NCI-H2081 treated with DMSO at 0.1 percent for 48 hours (cell line): ENCODE measurements at regions not wholly inside any gene's neighbourhood (a gene's known extent, or its start where the extent isn't known, plus 50 kb on each side); places are given as distances from the start of the nearest gene placed in this dataset.
"Not testable (repeated sequence)": the region's sequence is repeated elsewhere in the genome, so short reads cannot be mapped to it uniquely, and the experiment has no call there.

Experiments
- DNase-seq: peaks from one replicate; lab custom pipeline; 2025; lab: John Stamatoyannopoulos, UW

GRCh38 chr3:66552846-66553245 is 52.0 kb upstream of the LRIG1 start:
- no peak for DNase-seq

GRCh38 chr3:66553441-66554113 is 52.8 kb upstream of the LRIG1 start:
- DNase-seq = no peak

DNA sequence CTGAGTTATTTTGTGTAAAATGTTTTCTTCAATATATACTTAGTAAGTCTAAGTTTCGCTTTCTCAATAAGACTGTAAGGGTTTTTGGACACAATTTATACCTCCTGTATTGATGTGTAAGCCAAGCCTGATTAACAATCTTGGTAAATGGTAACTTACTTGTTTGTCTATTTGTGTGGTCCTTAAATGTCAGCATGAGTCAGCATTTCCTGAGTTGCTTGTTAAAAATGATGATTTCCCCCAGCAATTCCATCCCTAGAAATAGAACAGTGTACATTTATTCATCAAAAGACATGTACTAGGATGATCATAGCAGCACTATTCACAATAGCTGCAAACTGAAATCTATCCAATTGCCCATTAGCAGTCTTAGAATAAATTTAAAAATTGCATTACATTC is 53.4 kb upstream of the LRIG1 start:
- no peak for DNase-seq

DNA sequence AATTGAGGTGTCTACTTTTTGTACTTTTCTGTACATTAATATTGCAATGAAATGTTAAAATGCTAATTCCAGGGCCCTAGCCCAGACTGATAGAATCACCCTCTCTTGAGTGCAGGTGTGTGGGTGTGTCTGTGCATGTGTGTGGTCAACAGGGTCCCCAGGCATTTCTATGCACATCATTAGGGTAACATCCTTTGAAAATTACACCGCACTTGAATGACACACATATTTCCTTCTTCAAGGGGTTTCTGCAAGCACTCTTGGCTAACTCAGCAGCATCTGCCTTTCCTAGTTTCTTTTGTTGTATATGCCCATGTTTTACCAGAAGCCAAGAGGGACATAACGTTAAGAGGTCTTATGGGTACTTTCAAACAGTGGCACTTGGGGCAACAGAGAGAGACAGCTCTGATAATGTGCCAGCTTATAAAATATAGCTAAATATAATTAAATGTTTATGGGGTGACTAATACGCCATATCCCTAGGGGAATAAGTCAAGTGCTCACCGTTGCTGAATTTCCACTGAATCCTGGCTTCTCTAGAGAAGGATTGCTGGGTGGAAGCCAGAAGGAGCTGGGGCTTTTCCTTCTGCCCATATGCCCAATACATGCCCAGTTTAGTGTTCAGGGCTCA is 54.5 kb upstream of the LRIG1 start:
- DNase-seq = no peak

DNA sequence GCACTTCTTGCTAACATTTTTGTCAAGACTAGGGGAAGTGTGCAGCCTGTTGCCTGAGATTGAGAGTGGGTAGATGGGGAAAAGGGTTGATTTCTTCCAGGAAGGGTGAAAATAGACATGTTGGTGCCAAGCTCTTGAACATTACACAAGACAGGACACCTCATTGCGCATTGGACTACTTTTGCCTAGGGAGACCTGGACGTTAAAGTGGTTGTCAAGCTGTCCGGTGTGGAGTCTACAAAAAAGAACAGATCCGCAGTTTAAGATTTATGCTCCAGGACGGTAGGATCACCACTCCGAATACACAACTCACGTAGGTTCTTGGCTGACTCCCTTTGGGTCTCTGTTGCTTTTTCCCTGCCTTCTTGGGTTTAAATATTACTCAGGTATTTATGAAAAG is 56.3 kb upstream of the LRIG1 start:
- no peak for DNase-seq

DNA sequence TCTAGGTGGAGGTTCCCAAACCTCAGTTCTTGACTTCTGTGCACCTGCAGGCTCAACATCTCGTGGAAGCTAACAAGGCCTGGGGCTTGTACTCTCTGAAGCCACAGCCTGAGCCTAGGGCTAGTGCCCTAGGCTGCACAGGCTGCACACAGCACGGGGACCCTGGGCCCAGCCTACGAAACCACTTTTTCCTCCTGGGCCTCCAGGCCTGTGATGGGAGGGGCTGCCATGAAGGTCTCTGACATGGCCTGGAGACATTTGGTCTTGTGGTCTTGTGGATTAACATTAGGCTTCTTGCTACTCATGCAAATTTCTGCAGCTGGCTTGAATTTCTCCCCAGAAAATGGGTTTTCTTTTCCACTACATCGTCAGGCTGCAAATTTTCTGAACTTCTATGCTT is 59.1 kb upstream of the LRIG1 start:
- not testable (repeated sequence) for DNase-seq

GRCh38 chr3:66561367-66561766 is 60.5 kb upstream of the LRIG1 start:
- no peak for DNase-seq

- no peak for DNase-seq
Observed at GRCh38 chr3:66565301-66565700, 64.5 kb upstream of the LRIG1 start.

GRCh38 chr3:66567077-66567476 is 66.3 kb upstream of the LRIG1 start:
- no peak for DNase-seq

- no peak for DNase-seq
Observed at GRCh38 chr3:66572090-66572675, 71.4 kb upstream of the LRIG1 start.

GRCh38 chr3:66572938-66573710 is 72.3 kb upstream of the LRIG1 start:
- DNase-seq = no peak

GRCh38 chr3:66574091-66574490 is 73.3 kb upstream of the LRIG1 start:
- DNase-seq = no peak

DNA sequence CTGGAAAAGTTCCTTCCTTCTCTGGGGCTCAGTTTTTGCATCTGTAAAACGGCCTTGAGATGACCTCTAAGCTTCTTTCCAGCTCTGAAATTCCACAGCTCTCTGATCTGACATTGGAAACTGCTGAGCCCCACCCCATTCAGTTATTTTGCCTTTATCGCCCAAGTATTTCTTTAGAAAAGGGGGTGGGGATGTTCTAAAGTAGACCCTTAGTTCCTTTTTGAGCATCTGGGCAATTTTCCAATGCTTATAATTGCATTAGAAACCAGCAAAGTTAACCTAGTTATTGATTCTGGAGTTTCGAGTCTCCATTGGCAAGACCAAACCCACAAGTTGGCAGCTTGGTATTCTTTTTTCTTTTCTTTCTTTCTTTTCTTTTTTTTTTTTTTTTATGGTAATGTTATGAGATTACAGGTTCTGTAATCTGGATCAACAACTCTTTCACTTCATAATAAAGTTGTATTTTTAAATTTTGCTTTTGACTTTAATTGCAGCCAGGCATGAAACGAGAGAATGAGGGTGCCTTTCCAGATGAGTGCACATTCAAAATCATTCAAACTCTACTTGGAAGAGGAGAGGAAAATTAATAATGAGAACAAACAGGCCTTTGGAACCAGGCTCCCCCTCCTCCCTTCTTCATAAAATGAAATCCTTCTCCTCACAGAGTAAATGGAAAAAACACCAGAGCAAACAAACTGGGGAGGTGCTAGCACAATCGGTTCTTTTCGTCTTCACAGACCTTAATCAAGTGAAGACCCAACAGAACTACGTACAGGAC is 76.8 kb upstream of the LRIG1 start:
- DNase-seq = no peak

DNA sequence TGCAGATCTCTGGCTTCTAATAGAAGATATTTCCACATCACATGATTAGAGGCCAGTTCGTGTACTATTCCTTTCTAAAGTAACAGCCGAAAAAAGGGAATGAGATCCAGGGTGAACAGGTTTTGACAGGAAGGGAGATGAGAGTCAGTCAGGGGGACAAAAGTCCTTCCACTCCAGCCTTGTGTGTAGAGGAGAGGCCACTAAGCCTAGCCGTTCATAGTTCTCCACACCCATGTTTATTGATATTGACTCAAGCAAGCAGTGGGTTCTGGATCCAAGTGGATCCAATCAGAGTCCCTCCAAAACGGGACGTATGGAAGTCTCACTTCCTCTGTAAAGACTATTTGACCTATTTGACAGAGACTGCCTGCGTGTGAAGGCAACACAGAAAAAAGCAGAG is 80.4 kb upstream of the LRIG1 start:
- DNase-seq = no peak

DNA sequence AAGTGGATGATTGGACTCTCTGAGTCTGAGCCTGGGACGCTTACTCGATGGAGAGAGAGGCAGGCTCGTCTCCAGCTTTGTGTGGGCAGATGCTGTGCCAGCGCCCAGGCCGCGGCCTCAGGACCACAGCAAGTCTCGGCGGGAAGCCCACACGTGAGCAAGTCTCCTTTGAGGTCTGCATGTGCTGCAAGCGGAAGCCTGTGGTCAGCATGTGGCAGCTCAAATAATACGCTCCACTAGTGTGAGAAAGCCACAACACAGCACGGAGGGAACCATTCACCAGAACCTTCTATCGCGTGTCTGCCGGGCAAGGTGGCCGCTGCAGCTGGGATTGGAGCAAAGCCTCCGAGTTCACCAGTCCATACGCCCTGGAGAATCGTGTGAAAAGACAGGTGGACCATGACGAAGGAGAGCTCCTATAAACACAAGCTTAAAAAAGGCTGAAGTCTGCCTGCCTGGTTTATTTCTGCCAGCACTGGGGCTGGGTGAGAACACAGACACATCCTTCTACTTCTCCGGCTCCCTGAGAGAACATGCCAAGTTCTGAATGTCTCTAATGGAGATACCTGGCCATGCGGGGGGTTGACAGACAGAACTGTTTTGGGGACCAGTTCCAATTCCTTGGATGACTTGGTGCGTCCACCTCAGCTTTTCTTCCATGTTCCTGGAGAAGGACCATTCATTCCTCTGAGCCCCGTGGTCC is 82.0 kb upstream of the LRIG1 start:
- no peak for DNase-seq

DNA sequence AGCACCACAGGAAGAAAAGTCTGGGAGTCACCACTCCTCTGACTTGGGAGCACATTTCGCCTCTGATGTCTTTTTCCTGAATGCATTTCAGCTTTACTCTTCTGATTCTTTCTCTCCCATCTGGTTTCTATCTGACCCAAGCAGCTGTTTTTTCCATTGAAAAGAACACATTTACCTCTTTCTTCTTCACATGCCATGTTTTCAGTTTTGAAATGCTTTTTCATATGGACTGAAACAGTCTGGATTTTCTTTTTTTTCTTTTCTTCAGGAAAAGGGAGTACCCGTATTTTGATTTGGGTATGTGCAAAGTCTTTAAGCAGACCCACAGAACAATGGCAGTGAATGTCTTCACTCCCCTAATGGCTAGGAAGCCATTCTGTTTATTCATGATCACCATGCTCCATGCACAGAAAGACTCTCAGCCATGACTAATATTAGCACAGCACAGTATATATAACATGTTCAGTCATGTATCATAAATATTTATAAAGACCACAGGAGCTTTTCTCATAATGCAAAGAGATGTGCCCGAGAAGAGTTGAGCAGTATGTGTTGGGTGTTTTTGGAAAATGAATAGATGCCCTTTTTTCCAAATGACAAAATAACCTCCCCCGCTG is 82.7 kb upstream of the LRIG1 start:
- no peak for DNase-seq

DNA sequence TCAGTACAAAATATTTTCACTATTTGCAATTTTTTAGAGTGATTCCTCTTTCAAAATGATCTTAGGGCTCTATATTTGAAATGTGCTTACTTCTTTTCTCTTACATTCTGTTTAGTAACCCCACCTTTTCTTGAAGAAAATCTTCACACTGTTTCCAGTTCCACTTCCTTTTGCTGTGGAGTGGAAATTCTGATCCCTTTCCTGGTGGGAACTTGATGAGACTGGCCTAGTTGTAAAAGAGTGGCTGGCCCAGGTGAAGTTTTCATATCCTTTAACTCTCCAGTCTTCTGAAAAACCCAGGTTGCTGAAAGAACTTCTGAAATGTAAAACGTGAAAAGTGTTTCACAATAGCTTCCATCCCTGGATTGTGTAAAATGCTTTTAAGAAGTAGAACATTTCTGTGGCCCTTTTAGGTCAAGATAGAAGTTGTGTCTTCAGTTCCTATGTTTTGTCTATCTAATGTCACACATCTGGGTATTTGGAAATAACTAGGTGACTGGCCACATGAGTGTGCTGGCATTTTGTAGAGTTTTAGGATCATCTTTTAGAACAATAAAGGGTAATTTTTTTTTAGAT is 84.8 kb upstream of the LRIG1 start:
- DNase-seq = no peak

DNA sequence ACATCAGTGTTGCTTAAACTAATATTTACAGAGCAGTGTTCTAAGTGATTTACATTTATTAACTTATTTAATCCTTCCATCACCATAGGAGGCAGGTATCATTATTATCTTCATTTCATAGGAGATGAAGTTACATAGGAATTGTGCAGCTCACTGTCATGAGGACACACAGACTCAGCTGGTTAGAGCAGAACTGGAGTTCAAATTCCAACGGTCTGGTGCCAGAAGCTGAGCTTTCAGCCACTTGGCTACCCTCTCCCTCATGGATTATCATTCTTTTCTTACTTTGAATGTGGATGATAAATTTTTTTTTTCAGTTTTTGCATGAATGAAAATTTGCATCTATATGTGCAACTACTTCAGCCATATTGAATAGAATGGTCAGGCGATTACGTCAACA is 86.0 kb upstream of the LRIG1 start:
- DNase-seq = no peak

DNA sequence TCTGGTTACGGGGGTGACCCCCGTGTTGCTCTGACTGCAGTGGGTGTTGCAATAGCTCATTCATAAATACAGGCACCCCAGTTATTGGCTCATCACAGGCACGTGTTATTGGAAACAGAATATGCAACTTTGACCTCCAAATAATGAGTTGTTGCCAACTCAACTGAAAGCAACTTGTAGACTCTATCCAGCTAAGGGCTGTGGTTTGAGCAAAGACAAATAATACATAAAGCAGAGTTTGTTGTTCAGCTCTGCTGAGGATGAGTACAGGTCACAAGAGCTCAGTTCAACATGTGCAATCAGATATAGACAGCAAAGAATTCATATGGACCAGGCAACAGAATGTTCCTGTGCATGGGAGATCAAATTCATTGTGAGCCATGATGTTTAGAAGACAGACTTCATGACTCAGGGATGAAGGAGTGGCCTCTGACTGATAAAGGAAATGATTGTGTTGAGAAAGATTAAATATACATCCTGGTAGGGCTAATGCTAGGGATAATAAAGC is 87.6 kb upstream of the LRIG1 start:
- DNase-seq = no peak

GRCh38 chr3:66592016-66592761 is 91.4 kb upstream of the LRIG1 start:
- no peak for DNase-seq
